GM18505 (cell line): ENCODE measurements at regions not wholly inside any gene's neighbourhood (a gene's known extent, or its start where the extent isn't known, plus 50 kb on each side); places are given as distances from the start of the nearest gene placed in this dataset.
"Not testable (repeated sequence)": the region's sequence is repeated elsewhere in the genome, so short reads cannot be mapped to it uniquely, and the experiment has no call there.

Experiments used
- ATAC-seq: cut with Tn5 transposase; IDR thresholded peaks from one replicate; pipeline ENCODE4 v1.9.1; 2021; ENCODE audit not compliant: unreplicated experiment
- POLR2A ChIP-seq: IDR thresholded peaks from 4 replicates; pipeline ENCODE4 v1.6.1; 2011; ENCODE audit warnings: borderline replicate concordance; ENCODE audit not compliant: insufficient read depth, insufficient read length; ENCODE audit errors: extremely low read depth

- no peak for ATAC-seq
- no peak for TF ChIP-seq POLR2A
Measured at GRCh38 chr11:129637473-129637872, 178.2 kb upstream of the TMEM45B start.

GRCh38 chr11:129637983-129638776, 177.5 kb upstream of the TMEM45B start:
- no peak for TF ChIP-seq POLR2A
- no peak for ATAC-seq

- ATAC-seq, result no peak
- TF ChIP-seq POLR2A, result no peak
Measured at GRCh38 chr11:129639300-129639699, 176.3 kb upstream of the TMEM45B start.

- no peak for ATAC-seq
Measured at GRCh38 chr11:129640671-129641070, 175.0 kb upstream of the TMEM45B start.

GRCh38 chr11:129643031-129643721, 172.5 kb upstream of the TMEM45B start:
- no peak for ATAC-seq

More at GRCh38 chr11:129640671-129641070, 175.0 kb upstream of the TMEM45B start:
- no peak for TF ChIP-seq POLR2A

GRCh38 chr11:129644326-129644725, 171.3 kb upstream of the TMEM45B start:
- TF ChIP-seq POLR2A, result no peak
- ATAC-seq, result no peak

More at GRCh38 chr11:129643031-129643721, 172.5 kb upstream of the TMEM45B start:
- TF ChIP-seq POLR2A, result no peak

- no peak for TF ChIP-seq POLR2A
- no peak for ATAC-seq
Measured at GRCh38 chr11:129645943-129646342, 169.7 kb upstream of the TMEM45B start.

GRCh38 chr11:129650044-129650443, 165.6 kb upstream of the TMEM45B start:
- not testable (repeated sequence) for ATAC-seq

GRCh38 chr11:129652835-129653234, 162.8 kb upstream of the TMEM45B start:
- no peak for TF ChIP-seq POLR2A
- no peak for ATAC-seq

- no peak for TF ChIP-seq POLR2A
- ATAC-seq, result no peak
Measured at GRCh38 chr11:129655247-129655832, 160.3 kb upstream of the TMEM45B start.

- no peak for TF ChIP-seq POLR2A
- no peak for ATAC-seq
Measured at GRCh38 chr11:129657866-129658525, 157.7 kb upstream of the TMEM45B start.

GRCh38 chr11:129658526-129658867, 157.2 kb upstream of the TMEM45B start:
- no peak for TF ChIP-seq POLR2A
- no peak for ATAC-seq

- no peak for ATAC-seq
- TF ChIP-seq POLR2A, result no peak
Measured at GRCh38 chr11:129680907-129681306, 134.7 kb upstream of the TMEM45B start.
